Memory B cell (primary cell): ENCODE measurements at regions not wholly inside any gene's neighbourhood (a gene's known extent, or its start where the extent isn't known, plus 50 kb on each side); places are given as distances from the start of the nearest gene placed in this dataset.
"Not testable (repeated sequence)": the region's sequence is repeated elsewhere in the genome, so short reads cannot be mapped to it uniquely, and the experiment has no call there.

Experiments
- ATAC-seq: fragments of 150-1000 bp; cut with Tn5 transposase; 2 replicates; pipeline ENCODE4 v1.10.0; 2021; ENCODE audit warnings: low read depth, mild to moderate bottlenecking, moderate library complexity
- DNase-seq, 2 donors: peaks; one replicate each; pipeline ENCODE4 v3.0.0; 2022; ENCODE audit warnings: low spot score in 2 of 2
- H3K27ac Mint-ChIP-seq: one replicate; pipeline ENCODE4 v1.8.0; 2022; ENCODE audit warnings: mild to moderate bottlenecking, moderate library complexity, mixed read lengths
- H3K27me3 Mint-ChIP-seq: one replicate; pipeline ENCODE4 v1.8.0; 2022; ENCODE audit warnings: mixed read lengths
- H3K36me3 Mint-ChIP-seq: one replicate; pipeline ENCODE4 v1.8.0; 2022; ENCODE audit warnings: mild to moderate bottlenecking, mixed read lengths
- H3K4me1 Mint-ChIP-seq: one replicate; pipeline ENCODE4 v1.8.0; 2022; ENCODE audit warnings: mixed read lengths
- H3K4me3 Mint-ChIP-seq: one replicate; pipeline ENCODE4 v1.8.0; 2022; ENCODE audit warnings: mild to moderate bottlenecking, moderate library complexity, mixed read lengths
- H3K9me3 Mint-ChIP-seq: one replicate; pipeline ENCODE4 v1.8.0; 2022; ENCODE audit warnings: mixed read lengths

DNA sequence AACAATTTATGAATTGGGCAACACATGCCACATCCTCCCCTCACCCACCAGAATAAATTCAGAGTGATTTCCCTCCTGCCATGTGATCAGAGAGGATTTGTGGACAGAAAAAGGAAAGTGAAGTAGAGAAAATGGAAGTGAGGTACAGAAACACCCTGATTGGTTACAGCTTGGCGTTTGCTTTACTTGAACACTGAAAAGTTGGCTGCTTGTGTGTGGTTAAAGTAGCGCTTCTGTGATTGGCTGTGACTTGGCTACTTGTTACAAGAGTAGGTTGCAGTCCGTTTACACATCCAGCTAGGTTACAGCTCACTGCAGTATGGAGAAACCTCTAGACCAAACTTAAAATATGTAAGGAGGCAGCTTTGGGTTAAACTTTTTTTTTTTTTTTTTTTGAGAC, 205.2 kb upstream of the ZNF608 start:
- no peaks in the 10 kb centered on the region for H3K27me3 Mint-ChIP-seq
- peak overlapping the region; percentile 42 for H3K4me3 Mint-ChIP-seq
- H3K4me1 Mint-ChIP-seq = peaks cover 8% of the 10 kb centered on the region
- H3K36me3 Mint-ChIP-seq = no peaks in the 10 kb centered on the region
- no peaks in the 10 kb centered on the region for H3K9me3 Mint-ChIP-seq
- ATAC-seq (peak; percentile 75), DNase-seq (peak; percentile 14 to 26)
- peak overlapping the region; percentile 89 for H3K27ac Mint-ChIP-seq

DNA sequence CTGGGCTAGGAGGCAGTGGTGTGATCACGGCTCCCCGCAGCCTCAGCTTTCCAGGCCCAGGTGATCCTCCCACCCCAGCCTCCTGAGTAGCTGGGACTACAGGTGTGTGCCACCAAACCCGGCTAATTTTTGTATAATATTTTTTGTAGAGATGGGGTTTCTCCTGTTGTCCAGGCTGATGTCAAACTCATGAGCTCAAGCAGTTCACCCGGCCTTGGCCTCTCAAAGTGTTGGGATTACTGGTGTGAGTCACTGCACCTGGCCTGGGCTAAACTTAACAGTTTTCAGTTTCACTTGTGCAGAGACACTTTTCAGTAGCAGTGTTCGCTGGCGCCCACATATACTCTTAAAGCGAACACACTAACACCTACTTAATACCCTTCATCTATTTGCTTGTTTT, 205.6 kb upstream of the ZNF608 start:
- Mint-ChIP-seq H3K9me3 (no peaks in the 10 kb centered on the region), H3K36me3 (no peaks in the 10 kb centered on the region), H3K4me3 (peak overlapping the region; percentile 42), H3K27me3 (no peaks in the 10 kb centered on the region), H3K4me1 (peaks cover 8% of the 10 kb centered on the region), H3K27ac (peak overlapping the region; percentile 89)
- ATAC-seq = peak; percentile 72
- peak; percentile 16 to 32 for DNase-seq

DNA sequence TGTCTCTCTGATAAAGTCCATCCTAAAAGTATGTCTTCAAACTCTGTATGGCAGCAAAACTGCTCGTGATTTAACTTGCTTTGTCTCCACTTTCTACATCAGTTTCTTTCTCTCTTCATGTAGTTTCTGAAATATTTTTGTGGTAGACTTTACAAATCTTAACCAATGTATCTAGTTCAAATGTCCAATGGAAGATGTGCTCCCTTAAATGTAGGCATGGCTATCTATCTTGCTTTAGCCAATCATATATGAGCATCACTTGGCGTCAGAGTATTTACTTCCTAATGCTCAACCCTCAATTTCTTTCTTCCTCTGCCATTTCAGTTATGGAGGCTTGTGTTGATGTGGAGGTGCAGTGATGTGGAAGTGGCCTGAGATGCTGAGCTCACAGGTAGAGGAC, 206.1 kb upstream of the ZNF608 start:
- H3K4me3 Mint-ChIP-seq = peak overlapping the region; percentile 75
- no peaks in the 10 kb centered on the region for H3K27me3 Mint-ChIP-seq
- ATAC-seq (peak; percentile 59), DNase-seq (peak in 1 of 2 donors; percentile 12)
- H3K4me1 Mint-ChIP-seq = peaks cover 8% of the 10 kb centered on the region
- H3K9me3 Mint-ChIP-seq = no peaks in the 10 kb centered on the region
- no peaks in the 10 kb centered on the region for H3K36me3 Mint-ChIP-seq
- peak overlapping the region; percentile 89 for H3K27ac Mint-ChIP-seq

DNA sequence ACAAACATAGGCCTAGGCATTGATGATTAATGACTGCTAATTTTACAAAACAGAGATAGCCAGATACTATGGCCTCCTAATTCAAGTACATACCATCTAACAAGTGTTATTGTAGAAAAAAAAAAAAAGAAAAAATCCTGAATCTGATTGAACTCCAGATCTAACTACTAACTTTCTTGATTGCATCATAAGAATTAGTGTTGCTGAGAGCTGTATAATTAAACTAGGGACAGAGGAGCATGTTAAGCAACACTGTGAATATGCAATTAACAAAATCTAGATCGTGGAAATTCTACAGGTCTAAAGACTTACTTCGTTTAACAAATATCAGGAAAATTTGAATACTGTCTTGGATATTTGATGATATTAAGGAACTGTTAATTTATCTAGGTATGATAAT, 208.3 kb upstream of the ZNF608 start:
- H3K36me3 Mint-ChIP-seq = no peaks in the 10 kb centered on the region
- H3K4me1 Mint-ChIP-seq = peaks cover 8% of the 10 kb centered on the region
- no peaks in the 10 kb centered on the region for H3K27me3 Mint-ChIP-seq
- DNase-seq (no peak), ATAC-seq (no peak)
- H3K4me3 Mint-ChIP-seq = no peak overlapping the region
- peak overlapping the region; percentile 22 for H3K27ac Mint-ChIP-seq
- H3K9me3 Mint-ChIP-seq = no peaks in the 10 kb centered on the region

DNA sequence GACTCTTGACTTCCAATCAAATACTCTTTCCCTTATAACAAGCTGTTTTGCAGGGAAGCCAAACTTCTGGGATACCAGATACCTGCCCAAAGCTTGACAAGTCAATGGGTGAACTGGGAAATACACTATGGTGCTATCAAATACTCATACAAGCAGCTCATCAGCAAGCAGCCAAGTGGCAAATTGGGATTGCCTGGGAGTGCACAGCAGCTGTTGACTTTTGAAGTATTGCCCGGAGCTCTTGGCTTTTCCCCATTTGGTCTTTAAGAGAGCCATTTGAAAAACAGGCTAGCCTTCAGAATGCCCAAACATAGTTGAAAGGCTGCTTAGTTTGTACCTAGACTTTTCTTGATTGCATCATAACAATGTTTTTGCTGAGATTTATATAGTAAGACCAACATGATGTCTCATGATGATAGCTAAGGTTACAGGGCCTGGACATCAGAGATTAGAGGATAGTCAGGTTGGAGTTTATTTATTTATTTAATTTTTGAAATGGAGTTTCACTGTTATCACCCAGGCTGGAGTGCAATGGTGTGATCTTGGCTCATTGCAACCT, 210.1 kb upstream of the ZNF608 start:
- ATAC-seq = no peak
- H3K4me3 Mint-ChIP-seq = no peak overlapping the region
- no peaks in the 10 kb centered on the region for H3K27me3 Mint-ChIP-seq
- no peak overlapping the region for H3K27ac Mint-ChIP-seq
- DNase-seq = no peak
- no peaks in the 10 kb centered on the region for H3K36me3 Mint-ChIP-seq
- peaks cover 11% of the 10 kb centered on the region for H3K4me1 Mint-ChIP-seq
- H3K9me3 Mint-ChIP-seq = no peaks in the 10 kb centered on the region

DNA sequence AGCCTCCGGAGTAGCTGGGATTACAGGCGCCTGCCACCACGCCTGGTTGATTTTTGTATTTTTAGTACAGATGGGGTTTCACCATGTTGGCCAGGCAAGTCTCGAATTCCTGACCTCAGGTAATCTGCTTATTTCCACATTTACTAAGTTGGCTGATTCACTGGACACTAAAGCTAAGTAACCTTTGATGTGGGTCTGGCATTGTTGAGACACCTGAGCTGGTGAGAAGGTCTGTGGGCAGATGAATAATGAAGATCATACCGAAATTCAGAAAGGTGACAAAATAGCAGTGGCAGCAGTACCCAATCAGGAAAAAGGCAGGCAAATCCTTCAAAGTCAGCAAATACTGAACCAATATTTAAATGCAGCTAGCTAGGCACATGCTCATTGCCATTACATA, 210.6 kb upstream of the ZNF608 start:
- H3K4me3 Mint-ChIP-seq = no peak overlapping the region

DNA sequence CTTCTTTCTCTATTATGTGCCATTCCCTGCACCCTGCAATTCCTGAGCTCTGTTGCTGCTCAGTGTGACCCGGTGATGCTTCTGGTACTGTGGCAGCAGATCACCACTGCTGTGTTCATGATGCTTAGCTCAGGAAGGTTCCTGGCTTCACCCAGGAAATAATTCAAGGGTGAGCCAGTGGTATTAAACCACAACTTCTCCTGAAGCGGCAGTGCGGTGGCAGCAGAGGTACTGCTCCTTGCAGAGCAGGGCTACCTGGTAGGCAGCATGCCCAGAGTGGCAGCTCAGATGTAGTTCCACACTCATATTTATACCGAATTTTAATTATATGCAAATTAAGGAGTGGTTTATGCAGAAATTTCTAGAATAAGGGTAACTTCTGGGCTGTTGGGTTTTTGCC, 213.8 kb upstream of the ZNF608 start:
- peaks cover 4% of the 10 kb centered on the region for H3K4me1 Mint-ChIP-seq
- no peak overlapping the region for H3K27ac Mint-ChIP-seq
- no peak for DNase-seq
- ATAC-seq = peak; percentile 26
- no peaks in the 10 kb centered on the region for H3K36me3 Mint-ChIP-seq
- H3K4me3 Mint-ChIP-seq = no peak overlapping the region
- H3K9me3 Mint-ChIP-seq = no peaks in the 10 kb centered on the region
- H3K27me3 Mint-ChIP-seq = no peaks in the 10 kb centered on the region

More for the DNA sequence above, 210.6 kb upstream of the ZNF608 start:
- DNase-seq (no peak), ATAC-seq (no peak)
- H3K27ac Mint-ChIP-seq = no peak overlapping the region
- H3K9me3 Mint-ChIP-seq = no peaks in the 10 kb centered on the region
- no peaks in the 10 kb centered on the region for H3K36me3 Mint-ChIP-seq
- H3K4me1 Mint-ChIP-seq = peaks cover 9% of the 10 kb centered on the region
- H3K27me3 Mint-ChIP-seq = no peaks in the 10 kb centered on the region

DNA sequence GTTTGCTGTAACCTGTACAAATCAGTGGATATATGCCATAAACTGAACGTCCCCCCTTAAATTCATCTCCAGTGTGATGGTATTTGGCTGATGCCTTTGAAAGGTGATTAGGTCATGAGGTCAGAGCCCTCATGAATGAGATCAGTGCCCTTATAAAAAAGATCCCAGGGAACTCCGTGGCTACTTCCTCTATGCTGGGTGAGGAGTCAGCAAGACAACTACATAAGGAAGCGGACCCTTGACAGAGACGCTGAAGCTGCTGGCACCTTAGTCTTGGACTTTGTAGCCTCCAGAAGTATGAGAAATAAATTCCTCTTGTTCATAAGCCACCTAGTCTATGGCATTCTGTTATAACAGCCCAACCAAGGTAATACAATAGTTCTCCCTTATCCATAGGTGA, 215.1 kb upstream of the ZNF608 start:
- Mint-ChIP-seq H3K4me1 (peaks cover 4% of the 10 kb centered on the region), H3K4me3 (no peak overlapping the region), H3K27me3 (no peaks in the 10 kb centered on the region), H3K9me3 (no peaks in the 10 kb centered on the region), H3K27ac (no peak overlapping the region), H3K36me3 (no peaks in the 10 kb centered on the region)
- DNase-seq = no peak
- ATAC-seq = no peak

DNA sequence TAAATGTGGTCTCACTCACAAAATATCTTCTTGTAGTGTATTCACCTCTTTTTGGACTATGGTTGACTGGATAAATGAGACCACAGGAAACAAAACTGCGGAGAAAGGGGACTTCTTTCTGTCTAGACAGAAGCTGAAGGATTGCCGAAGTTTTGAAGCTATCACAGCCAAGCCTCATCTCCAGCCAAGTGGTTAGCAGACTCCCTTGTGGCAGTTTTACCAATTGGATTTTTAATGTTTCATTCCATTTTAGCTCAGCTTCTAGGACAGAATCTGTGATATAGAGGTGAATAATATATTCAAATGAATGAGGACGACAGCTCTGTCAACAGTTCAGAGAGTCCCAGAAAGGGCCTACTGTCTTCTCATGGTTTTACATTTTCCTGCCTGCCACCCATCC, 215.7 kb upstream of the ZNF608 start:
- DNase-seq = no peak
- no peak for ATAC-seq
- Mint-ChIP-seq H3K4me3 (no peak overlapping the region), H3K27ac (no peak overlapping the region), H3K4me1 (peaks cover 4% of the 10 kb centered on the region), H3K27me3 (no peaks in the 10 kb centered on the region), H3K9me3 (no peaks in the 10 kb centered on the region), H3K36me3 (no peaks in the 10 kb centered on the region)

DNA sequence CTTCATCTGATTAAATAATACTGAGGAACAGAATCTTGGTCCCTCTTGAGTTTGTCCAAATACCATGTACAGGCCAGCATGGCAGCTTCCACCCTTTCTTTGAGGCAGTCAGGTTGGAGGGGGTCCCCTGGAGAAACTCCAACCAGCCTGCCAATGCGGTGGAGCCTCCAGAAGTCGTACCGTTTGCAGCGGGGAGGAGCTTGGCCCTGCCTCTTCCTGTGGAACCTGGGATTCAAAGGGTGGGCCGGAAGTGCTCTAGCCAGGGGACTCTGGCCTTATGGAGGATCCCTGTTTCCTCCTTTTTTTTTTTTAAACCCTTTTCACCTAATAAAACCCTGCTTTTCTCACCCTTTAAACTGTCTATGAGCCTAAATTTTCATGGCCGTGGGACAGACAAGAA, 216.3 kb upstream of the ZNF608 start:
- H3K9me3 Mint-ChIP-seq = no peaks in the 10 kb centered on the region
- DNase-seq (no peak), ATAC-seq (no peak)
- H3K27ac Mint-ChIP-seq = no peak overlapping the region
- no peaks in the 10 kb centered on the region for H3K27me3 Mint-ChIP-seq
- H3K4me3 Mint-ChIP-seq = no peak overlapping the region
- no peaks in the 10 kb centered on the region for H3K36me3 Mint-ChIP-seq
- peaks cover 4% of the 10 kb centered on the region for H3K4me1 Mint-ChIP-seq

DNA sequence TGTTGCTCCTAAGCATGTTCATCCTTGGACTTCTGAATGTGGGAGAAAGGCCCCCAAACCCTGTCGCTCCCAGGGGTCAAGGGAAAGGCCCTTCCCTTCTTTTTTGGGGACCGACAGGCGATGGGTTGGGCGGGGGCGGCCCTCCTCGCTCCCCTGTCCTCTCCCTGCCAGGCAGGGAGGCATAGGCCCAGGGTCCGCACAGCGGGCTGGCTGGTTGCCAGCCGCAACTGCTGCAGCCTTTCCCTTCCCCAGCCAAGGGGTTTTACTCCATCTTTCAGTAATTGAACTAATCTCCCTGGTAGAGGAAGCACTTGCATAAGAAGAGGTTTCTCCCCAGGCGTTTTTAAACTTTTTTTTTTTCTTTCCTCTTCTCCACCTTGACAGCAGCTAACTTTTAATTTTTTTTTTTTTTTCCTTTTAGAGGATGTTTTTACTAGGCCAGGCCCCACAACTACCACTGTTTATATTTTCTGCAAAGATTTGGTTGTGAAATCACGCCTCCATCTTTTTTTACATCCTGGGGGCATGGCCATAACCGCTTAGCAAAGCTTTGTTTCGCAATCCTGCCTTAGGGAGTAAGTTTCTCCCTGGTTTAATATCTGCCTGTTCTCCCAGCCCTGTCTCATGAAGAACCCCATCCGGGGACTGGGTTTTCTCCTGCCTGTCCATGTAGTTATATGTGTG, 216.9 kb upstream of the ZNF608 start:
- no peaks in the 10 kb centered on the region for H3K36me3 Mint-ChIP-seq
- H3K4me3 Mint-ChIP-seq = no peak overlapping the region
- no peaks in the 10 kb centered on the region for H3K9me3 Mint-ChIP-seq
- peaks cover 4% of the 10 kb centered on the region for H3K4me1 Mint-ChIP-seq
- DNase-seq = no peak
- no peak overlapping the region for H3K27ac Mint-ChIP-seq
- no peak for ATAC-seq
- no peaks in the 10 kb centered on the region for H3K27me3 Mint-ChIP-seq

DNA sequence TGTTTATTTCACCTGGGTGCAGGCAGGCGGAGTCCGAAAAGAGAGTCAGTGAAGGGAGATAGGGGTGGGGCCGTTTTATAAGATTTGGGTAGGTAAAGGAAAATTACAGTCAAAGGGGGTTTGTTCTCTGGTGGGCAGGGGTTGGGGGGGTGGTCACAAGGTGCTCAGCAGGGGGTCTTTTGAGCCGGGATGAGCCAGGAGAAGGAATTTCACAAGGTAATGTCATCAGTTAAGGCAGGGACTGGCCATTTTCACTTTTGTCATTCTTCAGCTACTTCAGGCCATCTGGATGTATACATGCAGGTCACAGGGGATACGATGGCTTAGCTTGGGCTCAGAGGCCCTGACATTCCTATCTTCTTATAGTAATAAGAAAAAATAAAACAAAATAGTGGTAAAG, 220.3 kb upstream of the ZNF608 start:
- H3K27ac Mint-ChIP-seq, H3K9me3 Mint-ChIP-seq, ATAC-seq, H3K27me3 Mint-ChIP-seq, H3K4me1 Mint-ChIP-seq, DNase-seq, H3K4me3 Mint-ChIP-seq, H3K36me3 Mint-ChIP-seq: not testable (repeated sequence)

DNA sequence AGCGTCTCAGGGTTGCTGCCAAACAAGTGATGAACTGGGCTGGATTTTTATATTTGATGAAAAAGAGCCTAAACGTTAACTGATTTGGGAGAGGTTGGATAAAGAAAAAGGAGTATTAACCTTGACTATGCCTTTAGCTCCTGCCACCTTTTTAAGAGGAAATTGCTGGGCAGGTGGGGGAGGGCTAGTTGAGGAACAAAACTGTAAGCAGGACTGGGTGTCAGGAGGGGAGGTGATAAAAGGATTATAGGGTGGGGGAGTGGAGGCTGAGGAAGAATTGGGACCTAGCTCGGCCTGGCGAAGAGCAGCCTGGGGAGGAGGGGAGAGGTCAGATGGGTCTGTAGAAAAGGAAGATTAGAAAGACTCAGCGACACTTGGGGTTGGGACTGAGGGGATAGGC, 223.9 kb upstream of the ZNF608 start:
- not testable (repeated sequence) for H3K9me3 Mint-ChIP-seq, H3K36me3 Mint-ChIP-seq, ATAC-seq, H3K27ac Mint-ChIP-seq, DNase-seq, H3K4me3 Mint-ChIP-seq, H3K4me1 Mint-ChIP-seq, H3K27me3 Mint-ChIP-seq

DNA sequence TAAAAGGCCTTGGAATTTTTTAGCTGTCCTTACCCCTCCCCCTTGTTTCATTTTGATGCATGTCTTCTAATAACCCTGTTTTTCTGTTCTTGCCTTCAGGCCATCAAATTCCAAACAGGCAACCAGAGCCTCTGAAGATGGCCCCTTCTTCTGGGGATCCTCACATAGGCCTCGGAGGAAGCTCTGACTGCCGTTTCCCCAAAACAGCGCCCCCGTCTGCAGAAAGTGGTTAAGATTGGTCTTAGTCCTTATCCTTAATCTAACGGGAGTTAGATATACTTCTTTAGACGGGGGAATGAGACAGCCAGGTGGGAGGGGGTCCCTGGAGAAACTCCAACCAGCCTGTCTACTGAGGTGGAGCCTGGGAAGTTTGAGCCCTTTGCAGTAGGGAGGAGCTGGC, 226.3 kb upstream of the ZNF608 start:
- DNase-seq (no peak), ATAC-seq (no peak)
- no peak overlapping the region for H3K4me3 Mint-ChIP-seq
- H3K4me1 Mint-ChIP-seq = peaks cover 4% of the 10 kb centered on the region
- no peaks in the 10 kb centered on the region for H3K27me3 Mint-ChIP-seq
- no peaks in the 10 kb centered on the region for H3K36me3 Mint-ChIP-seq
- no peak overlapping the region for H3K27ac Mint-ChIP-seq
- no peaks in the 10 kb centered on the region for H3K9me3 Mint-ChIP-seq

DNA sequence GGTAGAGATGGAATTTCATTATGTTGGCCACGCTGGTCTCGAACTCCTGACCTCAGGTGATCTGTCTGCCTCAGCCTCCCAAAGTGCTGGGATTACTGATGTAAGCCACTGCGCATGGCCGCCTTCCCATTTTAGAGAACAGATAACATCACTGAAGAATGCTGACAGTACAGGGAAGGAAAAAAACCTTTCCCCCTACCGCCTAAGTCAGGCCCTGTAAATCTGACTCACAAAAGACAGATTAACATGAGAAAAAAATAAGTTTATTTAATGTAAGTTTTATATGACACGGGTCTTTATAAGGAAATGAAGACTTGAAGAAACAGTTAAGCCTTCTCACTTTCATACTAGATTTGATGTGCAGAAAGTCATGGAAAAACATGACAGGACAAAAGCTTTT, 227.2 kb upstream of the ZNF608 start:
- no peaks in the 10 kb centered on the region for H3K36me3 Mint-ChIP-seq
- no peak for ATAC-seq
- DNase-seq = no peak
- no peak overlapping the region for H3K27ac Mint-ChIP-seq
- no peak overlapping the region for H3K4me3 Mint-ChIP-seq
- peaks cover 4% of the 10 kb centered on the region for H3K4me1 Mint-ChIP-seq
- no peaks in the 10 kb centered on the region for H3K27me3 Mint-ChIP-seq
- no peaks in the 10 kb centered on the region for H3K9me3 Mint-ChIP-seq
